ENCODE measurements at regions not wholly inside any gene's neighbourhood (a gene's known extent, or its start where the extent isn't known, plus 50 kb on each side); places are given as distances from the start of the nearest gene placed in this dataset.

GRCh38 chr7:17041324-17041723 lies 159.5 kb upstream of the AGR3 start:
- peak in 1 of 2 donors; percentile 97 for DNase-seq (ENCODE audit: low read depth in 1 of 2, low spot score in 1 of 2)
- Histone ChIP-seq H3K27me3 (no peaks in the 10 kb centered on the region), H3K4me1 (ENCODE audit: low read depth) (peaks cover 18% of the 10 kb centered on the region), H3K27ac (no peak overlapping the region), H3K36me3 (no peaks in the 10 kb centered on the region), H3K4me3 (no peak overlapping the region), H3K9me3 (ENCODE audit: low read depth) (no peaks in the 10 kb centered on the region)
- TF ChIP-seq CTCF (IDR thresholded peaks at IDR 0.05; ENCODE audit: low read depth, low read length) = no peak

- no peak overlapping the region for H3K4me3 ChIP-seq
- no peak for TF ChIP-seq CTCF (IDR thresholded peaks at IDR 0.05; ENCODE audit: low read depth, low read length)
- peaks cover 18% of the 10 kb centered on the region for H3K4me1 ChIP-seq (ENCODE audit: low read depth)
- H3K36me3 ChIP-seq = no peaks in the 10 kb centered on the region
- no peaks in the 10 kb centered on the region for H3K27me3 ChIP-seq
- H3K27ac ChIP-seq = no peak overlapping the region
- DNase-seq (ENCODE audit: low read depth in 1 of 2, low spot score in 1 of 2) = no peak
- no peaks in the 10 kb centered on the region for H3K9me3 ChIP-seq (ENCODE audit: low read depth)
These were observed 160.4 kb upstream of the AGR3 start for GRCh38 chr7:17042211-17042610.

- Histone ChIP-seq H3K4me1 (ENCODE audit: low read depth) (peaks cover 18% of the 10 kb centered on the region), H3K9me3 (ENCODE audit: low read depth) (no peaks in the 10 kb centered on the region), H3K27ac (no peak overlapping the region), H3K36me3 (no peaks in the 10 kb centered on the region), H3K27me3 (no peaks in the 10 kb centered on the region), H3K4me3 (no peak overlapping the region)
- no peak for TF ChIP-seq CTCF (IDR thresholded peaks at IDR 0.05; ENCODE audit: low read depth, low read length)
- peak in 1 of 2 donors; percentile 75 for DNase-seq (ENCODE audit: low read depth in 1 of 2, low spot score in 1 of 2)
These were observed 161.5 kb upstream of the AGR3 start for GRCh38 chr7:17043012-17043877.

- H3K4me1 ChIP-seq (ENCODE audit: low read depth) = peaks cover 18% of the 10 kb centered on the region
- no peak overlapping the region for H3K4me3 ChIP-seq
- no peak for TF ChIP-seq CTCF (IDR thresholded peaks at IDR 0.05; ENCODE audit: low read depth, low read length)
- H3K27me3 ChIP-seq = no peaks in the 10 kb centered on the region
- no peaks in the 10 kb centered on the region for H3K36me3 ChIP-seq
- H3K9me3 ChIP-seq (ENCODE audit: low read depth) = no peaks in the 10 kb centered on the region
- no peak for DNase-seq (ENCODE audit: low read depth in 1 of 2, low spot score in 1 of 2)
- no peak overlapping the region for H3K27ac ChIP-seq
These were observed 162.6 kb upstream of the AGR3 start for GRCh38 chr7:17044396-17044795.

- TF ChIP-seq CTCF (IDR thresholded peaks at IDR 0.05; ENCODE audit: low read depth, low read length) = no peak
- no peaks in the 10 kb centered on the region for H3K9me3 ChIP-seq (ENCODE audit: low read depth)
- no peaks in the 10 kb centered on the region for H3K27me3 ChIP-seq
- H3K36me3 ChIP-seq = no peaks in the 10 kb centered on the region
- H3K4me3 ChIP-seq = no peak overlapping the region
- peaks cover 18% of the 10 kb centered on the region for H3K4me1 ChIP-seq (ENCODE audit: low read depth)
- DNase-seq (ENCODE audit: low read depth in 1 of 2, low spot score in 1 of 2) = no peak
- no peak overlapping the region for H3K27ac ChIP-seq
These were observed 163.1 kb upstream of the AGR3 start for GRCh38 chr7:17044861-17045260.

All from cardiac muscle cell (in vitro differentiated cells and primary cell).